RWPE2 (cell line): ENCODE measurements at regions not wholly inside any gene's neighbourhood (a gene's known extent, or its start where the extent isn't known, plus 50 kb on each side); places are given as distances from the start of the nearest gene placed in this dataset.
A peak's percentile ranks its signal among the peaks of the same experiment; 100 is the strongest.

ENCODE experiments used
- ATAC-seq: fragments of 200-7000 bp; cut with Tn5 transposase; 3 replicates; pipeline ENCODE4 v1.9.1; 2021; ENCODE audit warnings: low read depth
- DNase-seq: peaks from one replicate; pipeline ENCODE4 v3.0.0-alpha.2; 2020; ENCODE audit warnings: low spot score
- H3K27ac ChIP-seq: fragments of 450-650 bp; 2 replicates; pipeline ENCODE4 v1.5.1; 2017; ENCODE audit warnings: mild to moderate bottlenecking; ENCODE audit not compliant: poor library complexity, severe bottlenecking
- H3K27me3 ChIP-seq: fragments of 250-450 bp; sonication (Bioruptor Pico); 2 replicates; pipeline ENCODE4 v1.5.1; 2021; ENCODE audit warnings: mild to moderate bottlenecking, moderate library complexity; ENCODE audit not compliant: insufficient read depth, poor library complexity, severe bottlenecking
- H3K36me3 ChIP-seq: fragments of 250-450 bp; sonication (Bioruptor Pico); 2 replicates; pipeline ENCODE4 v1.5.1; 2020; ENCODE audit warnings: low read depth, mild to moderate bottlenecking, moderate library complexity
- H3K4me1 ChIP-seq: fragments of 250-450 bp; sonication (Bioruptor Pico); 2 replicates; pipeline ENCODE4 v1.5.1; 2021; ENCODE audit warnings: mild to moderate bottlenecking, moderate library complexity; ENCODE audit not compliant: insufficient read depth, poor library complexity, severe bottlenecking
- H3K4me3 ChIP-seq: fragments of 250-450 bp; sonication (Bioruptor Pico); 2 replicates; pipeline ENCODE4 v1.5.1; 2021; ENCODE audit warnings: mild to moderate bottlenecking, moderate library complexity; ENCODE audit not compliant: severe bottlenecking
- H3K9me3 ChIP-seq: fragments of 250-450 bp; sonication (Bioruptor Pico); 2 replicates; pipeline ENCODE4 v1.5.1; 2021; ENCODE audit warnings: mild to moderate bottlenecking, moderate library complexity; ENCODE audit not compliant: severe bottlenecking
- CTCF ChIP-seq: fragments of 450-650 bp; IDR thresholded peaks from one replicate; pipeline ENCODE4 v1.5.1; 2017; ENCODE audit warnings: mild to moderate bottlenecking, moderate library complexity; ENCODE audit not compliant: poor library complexity, severe bottlenecking

- H3K27ac ChIP-seq: no peak overlapping the region
These were observed 314.8 kb upstream of the C1orf87 start for GRCh38 chr1:60388092-60388987.

GRCh38 chr1:60387175-60387574 lies 313.6 kb upstream of the C1orf87 start:
- TF ChIP-seq CTCF: no peak
- H3K9me3 ChIP-seq: no peaks in the 10 kb centered on the region
- H3K36me3 ChIP-seq: no peaks in the 10 kb centered on the region
- H3K4me1 ChIP-seq: no peaks in the 10 kb centered on the region
- DNase-seq: no peak
- no peak for ATAC-seq
- H3K27me3 ChIP-seq: no peaks in the 10 kb centered on the region
- H3K27ac ChIP-seq: no peak overlapping the region
- H3K4me3 ChIP-seq: no peak overlapping the region

More at GRCh38 chr1:60388092-60388987, 314.8 kb upstream of the C1orf87 start:
- DNase-seq (no peak), ATAC-seq (peak; percentile 64; the same call in 2 of the 3 replicates)
- no peak for TF ChIP-seq CTCF
- no peak overlapping the region for H3K4me3 ChIP-seq
- H3K36me3 ChIP-seq: no peaks in the 10 kb centered on the region
- H3K27me3 ChIP-seq: no peaks in the 10 kb centered on the region
- no peaks in the 10 kb centered on the region for H3K9me3 ChIP-seq
- no peaks in the 10 kb centered on the region for H3K4me1 ChIP-seq

- no peak overlapping the region for H3K4me3 ChIP-seq
These were observed 312.7 kb upstream of the C1orf87 start for GRCh38 chr1:60386249-60386648.

GRCh38 chr1:60376196-60376595 lies 302.6 kb upstream of the C1orf87 start:
- Histone ChIP-seq H3K9me3 (no peaks in the 10 kb centered on the region), H3K4me3 (no peak overlapping the region), H3K27me3 (no peaks in the 10 kb centered on the region), H3K36me3 (no peaks in the 10 kb centered on the region), H3K4me1 (no peaks in the 10 kb centered on the region), H3K27ac (no peak overlapping the region)
- TF ChIP-seq CTCF: no peak
- no peak for ATAC-seq
- no peak for DNase-seq

More at GRCh38 chr1:60386249-60386648, 312.7 kb upstream of the C1orf87 start:
- H3K9me3 ChIP-seq: no peaks in the 10 kb centered on the region
- no peaks in the 10 kb centered on the region for H3K4me1 ChIP-seq
- ATAC-seq (no peak), DNase-seq (no peak)
- H3K27me3 ChIP-seq: no peaks in the 10 kb centered on the region
- no peaks in the 10 kb centered on the region for H3K36me3 ChIP-seq
- TF ChIP-seq CTCF: no peak
- no peak overlapping the region for H3K27ac ChIP-seq

GRCh38 chr1:60374537-60374936 lies 301.0 kb upstream of the C1orf87 start:
- no peak for DNase-seq
- Histone ChIP-seq H3K27ac (no peak overlapping the region), H3K4me1 (no peaks in the 10 kb centered on the region), H3K4me3 (no peak overlapping the region), H3K9me3 (no peaks in the 10 kb centered on the region), H3K27me3 (no peaks in the 10 kb centered on the region), H3K36me3 (no peaks in the 10 kb centered on the region)
- no peak for TF ChIP-seq CTCF
- no peak for ATAC-seq
